ENCODE measurements at regions not wholly inside any gene's neighbourhood (a gene's known extent, or its start where the extent isn't known, plus 50 kb on each side); places are given as distances from the start of the nearest gene placed in this dataset.

DNA sequence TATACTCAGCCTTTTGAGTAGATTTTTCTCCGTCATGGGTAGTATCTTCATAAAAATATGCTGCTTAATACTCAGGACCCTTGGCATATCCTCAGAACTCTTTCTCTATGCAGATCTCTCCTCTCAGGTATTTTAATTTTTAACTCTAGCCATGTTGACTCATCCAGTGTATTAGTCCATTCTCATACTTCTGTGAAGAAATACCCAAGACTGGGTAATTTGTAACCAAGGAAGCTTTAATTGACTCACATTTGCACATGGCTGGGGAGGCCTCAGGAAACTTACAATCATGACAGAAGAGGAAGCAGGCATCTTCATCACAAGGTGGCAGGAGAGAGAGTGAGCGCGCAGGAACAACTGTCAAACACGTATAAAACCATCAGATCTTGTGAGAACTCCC is 129.3 kb upstream of the CD96 start (continued):
- TF ChIP-seq, protein P1, sequence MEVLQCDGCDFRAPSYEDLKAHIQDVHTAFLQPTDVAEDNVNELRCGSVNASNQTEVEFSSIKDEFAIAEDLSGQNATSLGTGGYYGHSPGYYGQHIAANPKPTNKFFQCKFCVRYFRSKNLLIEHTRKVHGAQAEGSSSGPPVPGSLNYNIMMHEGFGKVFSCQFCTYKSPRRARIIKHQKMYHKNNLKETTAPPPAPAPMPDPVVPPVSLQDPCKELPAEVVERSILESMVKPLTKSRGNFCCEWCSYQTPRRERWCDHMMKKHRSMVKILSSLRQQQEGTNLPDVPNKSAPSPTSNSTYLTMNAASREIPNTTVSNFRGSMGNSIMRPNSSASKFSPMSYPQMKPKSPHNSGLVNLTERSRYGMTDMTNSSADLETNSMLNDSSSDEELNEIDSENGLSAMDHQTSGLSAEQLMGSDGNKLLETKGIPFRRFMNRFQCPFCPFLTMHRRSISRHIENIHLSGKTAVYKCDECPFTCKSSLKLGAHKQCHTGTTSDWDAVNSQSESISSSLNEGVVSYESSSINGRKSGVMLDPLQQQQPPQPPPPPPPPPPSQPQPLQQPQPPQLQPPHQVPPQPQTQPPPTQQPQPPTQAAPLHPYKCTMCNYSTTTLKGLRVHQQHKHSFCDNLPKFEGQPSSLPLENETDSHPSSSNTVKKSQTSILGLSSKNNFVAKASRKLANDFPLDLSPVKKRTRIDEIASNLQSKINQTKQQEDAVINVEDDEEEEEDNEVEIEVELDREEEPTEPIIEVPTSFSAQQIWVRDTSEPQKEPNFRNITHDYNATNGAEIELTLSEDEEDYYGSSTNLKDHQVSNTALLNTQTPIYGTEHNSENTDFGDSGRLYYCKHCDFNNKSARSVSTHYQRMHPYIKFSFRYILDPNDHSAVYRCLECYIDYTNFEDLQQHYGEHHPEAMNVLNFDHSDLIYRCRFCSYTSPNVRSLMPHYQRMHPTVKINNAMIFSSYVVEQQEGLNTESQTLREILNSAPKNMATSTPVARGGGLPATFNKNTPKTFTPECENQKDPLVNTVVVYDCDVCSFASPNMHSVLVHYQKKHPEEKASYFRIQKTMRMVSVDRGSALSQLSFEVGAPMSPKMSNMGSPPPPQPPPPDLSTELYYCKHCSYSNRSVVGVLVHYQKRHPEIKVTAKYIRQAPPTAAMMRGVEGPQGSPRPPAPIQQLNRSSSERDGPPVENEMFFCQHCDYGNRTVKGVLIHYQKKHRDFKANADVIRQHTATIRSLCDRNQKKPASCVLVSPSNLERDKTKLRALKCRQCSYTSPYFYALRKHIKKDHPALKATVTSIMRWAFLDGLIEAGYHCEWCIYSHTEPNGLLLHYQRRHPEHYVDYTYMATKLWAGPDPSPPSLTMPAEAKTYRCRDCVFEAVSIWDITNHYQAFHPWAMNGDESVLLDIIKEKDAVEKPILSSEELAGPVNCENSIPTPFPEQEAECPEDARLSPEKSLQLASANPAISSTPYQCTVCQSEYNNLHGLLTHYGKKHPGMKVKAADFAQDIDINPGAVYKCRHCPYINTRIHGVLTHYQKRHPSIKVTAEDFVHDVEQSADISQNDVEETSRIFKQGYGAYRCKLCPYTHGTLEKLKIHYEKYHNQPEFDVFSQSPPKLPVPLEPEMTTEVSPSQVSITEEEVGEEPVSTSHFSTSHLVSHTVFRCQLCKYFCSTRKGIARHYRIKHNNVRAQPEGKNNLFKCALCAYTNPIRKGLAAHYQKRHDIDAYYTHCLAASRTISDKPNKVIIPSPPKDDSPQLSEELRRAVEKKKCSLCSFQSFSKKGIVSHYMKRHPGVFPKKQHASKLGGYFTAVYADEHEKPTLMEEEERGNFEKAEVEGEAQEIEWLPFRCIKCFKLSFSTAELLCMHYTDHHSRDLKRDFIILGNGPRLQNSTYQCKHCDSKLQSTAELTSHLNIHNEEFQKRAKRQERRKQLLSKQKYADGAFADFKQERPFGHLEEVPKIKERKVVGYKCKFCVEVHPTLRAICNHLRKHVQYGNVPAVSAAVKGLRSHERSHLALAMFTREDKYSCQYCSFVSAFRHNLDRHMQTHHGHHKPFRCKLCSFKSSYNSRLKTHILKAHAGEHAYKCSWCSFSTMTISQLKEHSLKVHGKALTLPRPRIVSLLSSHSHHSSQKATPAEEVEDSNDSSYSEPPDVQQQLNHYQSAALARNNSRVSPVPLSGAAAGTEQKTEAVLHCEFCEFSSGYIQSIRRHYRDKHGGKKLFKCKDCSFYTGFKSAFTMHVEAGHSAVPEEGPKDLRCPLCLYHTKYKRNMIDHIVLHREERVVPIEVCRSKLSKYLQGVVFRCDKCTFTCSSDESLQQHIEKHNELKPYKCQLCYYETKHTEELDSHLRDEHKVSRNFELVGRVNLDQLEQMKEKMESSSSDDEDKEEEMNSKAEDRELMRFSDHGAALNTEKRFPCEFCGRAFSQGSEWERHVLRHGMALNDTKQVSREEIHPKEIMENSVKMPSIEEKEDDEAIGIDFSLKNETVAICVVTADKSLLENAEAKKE (CRISPR knock-in tag; IDR thresholded peaks at IDR 0.05): no peak
- TF ChIP-seq CREB1 (CRISPR knock-in tag; IDR thresholded peaks at IDR 0.05; ENCODE audit: low read depth): no peak

DNA sequence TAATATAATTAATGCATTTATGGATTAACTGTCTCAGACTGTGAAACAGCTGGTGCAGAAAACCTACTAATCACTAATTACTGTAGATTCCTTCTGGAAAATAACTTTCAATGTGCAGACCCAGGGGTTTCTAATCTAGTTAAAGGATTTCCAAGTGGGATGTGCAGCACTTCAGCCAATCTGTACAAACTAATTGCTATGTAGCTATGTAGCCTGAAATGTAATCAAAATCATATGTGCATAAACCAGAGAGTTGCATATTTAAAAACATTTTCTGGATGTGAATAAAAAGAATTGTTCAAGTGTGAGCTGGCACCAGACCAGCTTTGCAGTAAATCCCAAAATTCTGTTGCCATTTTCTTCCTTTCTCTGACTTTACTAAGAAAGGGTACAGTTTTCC is 127.5 kb upstream of the CD96 start:
- no peak overlapping the region for H3K4me2 ChIP-seq
- Mint-ChIP-seq H3K4me3 (no peak overlapping the region), H3K9me3 (no peaks in the 10 kb centered on the region), H3K27ac (no peak overlapping the region), H3K4me1 (peaks cover 7% of the 10 kb centered on the region), H3K27me3 (ENCODE audit: insufficient read depth, low read depth, poor library complexity) (no peaks in the 10 kb centered on the region), H3K36me3 (ENCODE audit: low read depth) (no peaks in the 10 kb centered on the region)
- no peaks in the 10 kb centered on the region for H3K9me2 ChIP-seq (ENCODE audit: insufficient read depth)
- H4K20me1 ChIP-seq (replicated peaks; ENCODE audit: insufficient read depth): no peaks in the 10 kb centered on the region
- H3K36me3 ChIP-seq (ENCODE audit: insufficient read depth): no peaks in the 10 kb centered on the region
- no peaks in the 10 kb centered on the region for H3K27me3 ChIP-seq (ENCODE audit: insufficient read depth)
- no peak for ATAC-seq
- H3K4me1 ChIP-seq (ENCODE audit: insufficient read depth): no peaks in the 10 kb centered on the region
- no peak overlapping the region for H3K4me3 ChIP-seq
- no peak overlapping the region for H2AFZ ChIP-seq
- no peak for DNase-seq (ENCODE audit: low spot score)
- H3K27ac ChIP-seq (ENCODE audit: low read depth): no peak overlapping the region
- no peaks in the 10 kb centered on the region for H3F3A ChIP-seq (replicated peaks; ENCODE audit: low read depth)
- H3K79me2 ChIP-seq (replicated peaks; ENCODE audit: insufficient read depth): no peaks in the 10 kb centered on the region
- TF ChIP-seq JUNB (IDR thresholded peaks at IDR 0.05; ENCODE audit: unreplicated experiment) (no peak), POLR2AphosphoS5 (IDR thresholded peaks at IDR 0.05; ENCODE audit: low read depth) (no peak), EZH2phosphoT487 (IDR thresholded peaks at IDR 0.05; ENCODE audit: unreplicated experiment) (no peak), STAT1 (IDR thresholded peaks at IDR 0.05; ENCODE audit: unreplicated experiment) (no peak), ZNF331 (CRISPR knock-in tag; IDR thresholded peaks at IDR 0.05; ENCODE audit: low read depth) (no peak)
- TF ChIP-seq, protein P2, sequence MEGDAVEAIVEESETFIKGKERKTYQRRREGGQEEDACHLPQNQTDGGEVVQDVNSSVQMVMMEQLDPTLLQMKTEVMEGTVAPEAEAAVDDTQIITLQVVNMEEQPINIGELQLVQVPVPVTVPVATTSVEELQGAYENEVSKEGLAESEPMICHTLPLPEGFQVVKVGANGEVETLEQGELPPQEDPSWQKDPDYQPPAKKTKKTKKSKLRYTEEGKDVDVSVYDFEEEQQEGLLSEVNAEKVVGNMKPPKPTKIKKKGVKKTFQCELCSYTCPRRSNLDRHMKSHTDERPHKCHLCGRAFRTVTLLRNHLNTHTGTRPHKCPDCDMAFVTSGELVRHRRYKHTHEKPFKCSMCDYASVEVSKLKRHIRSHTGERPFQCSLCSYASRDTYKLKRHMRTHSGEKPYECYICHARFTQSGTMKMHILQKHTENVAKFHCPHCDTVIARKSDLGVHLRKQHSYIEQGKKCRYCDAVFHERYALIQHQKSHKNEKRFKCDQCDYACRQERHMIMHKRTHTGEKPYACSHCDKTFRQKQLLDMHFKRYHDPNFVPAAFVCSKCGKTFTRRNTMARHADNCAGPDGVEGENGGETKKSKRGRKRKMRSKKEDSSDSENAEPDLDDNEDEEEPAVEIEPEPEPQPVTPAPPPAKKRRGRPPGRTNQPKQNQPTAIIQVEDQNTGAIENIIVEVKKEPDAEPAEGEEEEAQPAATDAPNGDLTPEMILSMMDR (conservative IDR thresholded peaks at IDR 0.05; ENCODE audit: low read depth in 2 of 2): no peak
- TF ChIP-seq, protein P3, sequence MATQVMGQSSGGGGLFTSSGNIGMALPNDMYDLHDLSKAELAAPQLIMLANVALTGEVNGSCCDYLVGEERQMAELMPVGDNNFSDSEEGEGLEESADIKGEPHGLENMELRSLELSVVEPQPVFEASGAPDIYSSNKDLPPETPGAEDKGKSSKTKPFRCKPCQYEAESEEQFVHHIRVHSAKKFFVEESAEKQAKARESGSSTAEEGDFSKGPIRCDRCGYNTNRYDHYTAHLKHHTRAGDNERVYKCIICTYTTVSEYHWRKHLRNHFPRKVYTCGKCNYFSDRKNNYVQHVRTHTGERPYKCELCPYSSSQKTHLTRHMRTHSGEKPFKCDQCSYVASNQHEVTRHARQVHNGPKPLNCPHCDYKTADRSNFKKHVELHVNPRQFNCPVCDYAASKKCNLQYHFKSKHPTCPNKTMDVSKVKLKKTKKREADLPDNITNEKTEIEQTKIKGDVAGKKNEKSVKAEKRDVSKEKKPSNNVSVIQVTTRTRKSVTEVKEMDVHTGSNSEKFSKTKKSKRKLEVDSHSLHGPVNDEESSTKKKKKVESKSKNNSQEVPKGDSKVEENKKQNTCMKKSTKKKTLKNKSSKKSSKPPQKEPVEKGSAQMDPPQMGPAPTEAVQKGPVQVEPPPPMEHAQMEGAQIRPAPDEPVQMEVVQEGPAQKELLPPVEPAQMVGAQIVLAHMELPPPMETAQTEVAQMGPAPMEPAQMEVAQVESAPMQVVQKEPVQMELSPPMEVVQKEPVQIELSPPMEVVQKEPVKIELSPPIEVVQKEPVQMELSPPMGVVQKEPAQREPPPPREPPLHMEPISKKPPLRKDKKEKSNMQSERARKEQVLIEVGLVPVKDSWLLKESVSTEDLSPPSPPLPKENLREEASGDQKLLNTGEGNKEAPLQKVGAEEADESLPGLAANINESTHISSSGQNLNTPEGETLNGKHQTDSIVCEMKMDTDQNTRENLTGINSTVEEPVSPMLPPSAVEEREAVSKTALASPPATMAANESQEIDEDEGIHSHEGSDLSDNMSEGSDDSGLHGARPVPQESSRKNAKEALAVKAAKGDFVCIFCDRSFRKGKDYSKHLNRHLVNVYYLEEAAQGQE (IDR thresholded peaks at IDR 0.05; ENCODE audit: unreplicated experiment): no peak
- TF ChIP-seq, protein P4, sequence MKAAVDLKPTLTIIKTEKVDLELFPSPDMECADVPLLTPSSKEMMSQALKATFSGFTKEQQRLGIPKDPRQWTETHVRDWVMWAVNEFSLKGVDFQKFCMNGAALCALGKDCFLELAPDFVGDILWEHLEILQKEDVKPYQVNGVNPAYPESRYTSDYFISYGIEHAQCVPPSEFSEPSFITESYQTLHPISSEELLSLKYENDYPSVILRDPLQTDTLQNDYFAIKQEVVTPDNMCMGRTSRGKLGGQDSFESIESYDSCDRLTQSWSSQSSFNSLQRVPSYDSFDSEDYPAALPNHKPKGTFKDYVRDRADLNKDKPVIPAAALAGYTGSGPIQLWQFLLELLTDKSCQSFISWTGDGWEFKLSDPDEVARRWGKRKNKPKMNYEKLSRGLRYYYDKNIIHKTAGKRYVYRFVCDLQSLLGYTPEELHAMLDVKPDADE (IDR thresholded peaks at IDR 0.05): no peak
